ENCODE measurements at regions not wholly inside any gene's neighbourhood (a gene's known extent, or its start where the extent isn't known, plus 50 kb on each side); places are given as distances from the start of the nearest gene placed in this dataset.

- DNase-seq (ENCODE audit: low read depth) = no peak
Observed at GRCh38 chr13:44153496-44153895, 220.1 kb upstream of the SERP2 start.

GRCh38 chr13:44155422-44156293 is 218.0 kb upstream of the SERP2 start:
- DNase-seq (ENCODE audit: low read depth) = peak; percentile 28

- DNase-seq (ENCODE audit: low read depth) = no peak
Observed at GRCh38 chr13:44156294-44156658, 217.3 kb upstream of the SERP2 start.

GRCh38 chr13:44157606-44158005 is 216.0 kb upstream of the SERP2 start:
- no peak for DNase-seq (ENCODE audit: low read depth)

- no peak for DNase-seq (ENCODE audit: low read depth)
Observed at GRCh38 chr13:44158098-44158521, 215.5 kb upstream of the SERP2 start.

GRCh38 chr13:44158881-44159632 is 214.6 kb upstream of the SERP2 start:
- DNase-seq (ENCODE audit: low read depth) = no peak

GRCh38 chr13:44159633-44160279 is 213.9 kb upstream of the SERP2 start:
- peak; percentile 54 for DNase-seq (ENCODE audit: low read depth)

- no peak for DNase-seq (ENCODE audit: low read depth)
Observed at GRCh38 chr13:44160591-44161191, 212.9 kb upstream of the SERP2 start.

- no peak for DNase-seq (ENCODE audit: low read depth)
Observed at GRCh38 chr13:44163108-44163507, 210.5 kb upstream of the SERP2 start.

- no peak for DNase-seq (ENCODE audit: low read depth)
Observed at GRCh38 chr13:44165221-44165888, 208.3 kb upstream of the SERP2 start.

GRCh38 chr13:44165889-44166496 is 207.6 kb upstream of the SERP2 start:
- no peak for DNase-seq (ENCODE audit: low read depth)

GRCh38 chr13:44169018-44169911 is 204.4 kb upstream of the SERP2 start:
- DNase-seq (ENCODE audit: low read depth) = peak; percentile 27

- no peak for DNase-seq (ENCODE audit: low read depth)
Observed at GRCh38 chr13:44170731-44171130, 202.9 kb upstream of the SERP2 start.

- no peak for DNase-seq (ENCODE audit: low read depth)
Observed at GRCh38 chr13:44171156-44171555, 202.5 kb upstream of the SERP2 start.

- DNase-seq (ENCODE audit: low read depth) = no peak
Observed at GRCh38 chr13:44171861-44172260, 201.8 kb upstream of the SERP2 start.

- no peak for DNase-seq (ENCODE audit: low read depth)
Observed at GRCh38 chr13:44172281-44172810, 201.3 kb upstream of the SERP2 start.

- peak; percentile 48 for DNase-seq (ENCODE audit: low read depth)
Observed at GRCh38 chr13:44174769-44175425, 198.7 kb upstream of the SERP2 start.

- DNase-seq (ENCODE audit: low read depth) = no peak
Observed at GRCh38 chr13:44176173-44176572, 197.5 kb upstream of the SERP2 start.

GRCh38 chr13:44180876-44181536 is 192.6 kb upstream of the SERP2 start:
- no peak for DNase-seq (ENCODE audit: low read depth)

Data from fibroblast of gingiva (primary cell).